ENCODE measurements at regions not wholly inside any gene's neighbourhood (a gene's known extent, or its start where the extent isn't known, plus 50 kb on each side); places are given as distances from the start of the nearest gene placed in this dataset.

DNA sequence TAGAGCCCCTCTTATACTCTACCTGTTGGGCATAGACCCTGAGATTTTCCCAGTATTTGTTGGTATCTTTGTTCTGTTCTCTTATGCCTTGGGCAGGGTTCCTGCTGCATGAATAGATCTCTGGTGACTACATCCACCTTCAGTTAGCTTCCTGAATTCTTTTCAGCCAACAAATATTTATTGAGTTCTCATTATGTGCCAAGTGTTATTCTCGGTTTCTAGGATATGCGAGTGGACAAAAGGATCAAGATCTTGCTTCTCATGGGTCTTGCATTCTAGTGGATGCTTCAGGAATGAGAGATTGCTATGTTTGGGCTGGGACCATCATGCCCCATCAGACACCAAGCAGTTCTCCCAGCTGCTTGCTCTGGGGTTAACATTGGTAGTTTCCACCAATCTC, 340.0 kb downstream of the METTL15 start (continued):
- TF ChIP-seq, protein P1, sequence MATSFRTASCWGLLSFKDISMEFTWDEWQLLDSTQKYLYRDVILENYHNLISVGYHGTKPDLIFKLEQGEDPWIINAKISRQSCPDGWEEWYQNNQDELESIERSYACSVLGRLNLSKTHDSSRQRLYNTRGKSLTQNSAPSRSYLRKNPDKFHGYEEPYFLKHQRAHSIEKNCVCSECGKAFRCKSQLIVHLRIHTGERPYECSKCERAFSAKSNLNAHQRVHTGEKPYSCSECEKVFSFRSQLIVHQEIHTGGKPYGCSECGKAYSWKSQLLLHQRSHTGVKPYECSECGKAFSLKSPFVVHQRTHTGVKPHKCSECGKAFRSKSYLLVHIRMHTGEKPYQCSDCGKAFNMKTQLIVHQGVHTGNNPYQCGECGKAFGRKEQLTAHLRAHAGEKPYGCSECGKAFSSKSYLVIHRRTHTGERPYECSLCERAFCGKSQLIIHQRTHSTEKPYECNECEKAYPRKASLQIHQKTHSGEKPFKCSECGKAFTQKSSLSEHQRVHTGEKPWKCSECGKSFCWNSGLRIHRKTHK (tag by site-specific recombination; IDR thresholded peaks at IDR 0.05): no peak
- TF ChIP-seq ZBTB48 (tag by site-specific recombination; IDR thresholded peaks at IDR 0.05): no peak
- TF ChIP-seq, protein P2, sequence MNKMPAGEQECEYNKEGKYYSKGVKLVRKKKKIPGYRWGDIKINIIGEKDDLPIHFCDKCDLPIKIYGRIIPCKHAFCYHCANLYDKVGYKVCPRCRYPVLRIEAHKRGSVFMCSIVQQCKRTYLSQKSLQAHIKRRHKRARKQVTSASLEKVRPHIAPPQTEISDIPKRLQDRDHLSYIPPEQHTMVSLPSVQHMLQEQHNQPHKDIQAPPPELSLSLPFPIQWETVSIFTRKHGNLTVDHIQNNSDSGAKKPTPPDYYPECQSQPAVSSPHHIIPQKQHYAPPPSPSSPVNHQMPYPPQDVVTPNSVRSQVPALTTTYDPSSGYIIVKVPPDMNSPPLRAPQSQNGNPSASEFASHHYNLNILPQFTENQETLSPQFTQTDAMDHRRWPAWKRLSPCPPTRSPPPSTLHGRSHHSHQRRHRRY (tag by site-specific recombination; IDR thresholded peaks at IDR 0.05): no peak
- TF ChIP-seq ZNF223 (tag by site-specific recombination; IDR thresholded peaks at IDR 0.05): no peak
- TF ChIP-seq ZNF792 (tag by site-specific recombination; IDR thresholded peaks at IDR 0.05): no peak
- TF ChIP-seq ZNF830 (tag by site-specific recombination; IDR thresholded peaks at IDR 0.05; ENCODE audit: low read depth): no peak
- TF ChIP-seq ZNF658 (tag by site-specific recombination; IDR thresholded peaks at IDR 0.05): no peak

DNA sequence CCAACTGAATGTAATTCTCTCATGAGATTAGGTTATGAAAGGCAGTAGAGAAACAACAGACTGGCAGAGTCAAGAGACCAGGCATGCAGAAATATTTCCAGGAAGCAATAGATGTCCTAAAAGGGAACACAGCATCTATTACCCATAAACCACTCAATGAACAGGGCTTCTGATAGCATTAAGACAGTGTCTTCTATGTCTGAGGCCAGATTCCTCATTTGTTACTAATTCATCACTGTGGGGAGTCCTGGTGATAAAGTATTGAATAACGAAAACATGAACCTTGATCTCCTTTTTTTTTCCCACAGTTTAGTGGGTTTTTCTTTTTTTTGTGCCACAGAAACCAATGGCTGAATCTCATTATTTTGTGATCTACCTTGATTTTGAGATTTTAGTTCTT, 339.0 kb downstream of the METTL15 start:
- no peak for TF ChIP-seq ZFP37 (tag by site-specific recombination; IDR thresholded peaks at IDR 0.05)
- no peak for TF ChIP-seq ZNF548 (tag by site-specific recombination; IDR thresholded peaks at IDR 0.05)
- TF ChIP-seq ZNF544 (tag by site-specific recombination; IDR thresholded peaks at IDR 0.05): no peak
- no peak for TF ChIP-seq SCRT2 (tag by site-specific recombination; IDR thresholded peaks at IDR 0.05)
- no peak for TF ChIP-seq ZNF433 (tag by site-specific recombination; IDR thresholded peaks at IDR 0.05; ENCODE audit: low read depth)
- TF ChIP-seq ZNF792 (tag by site-specific recombination; IDR thresholded peaks at IDR 0.05): no peak
- TF ChIP-seq ZNF626 (tag by site-specific recombination; IDR thresholded peaks at IDR 0.05): no peak
- TF ChIP-seq ZNF791 (tag by site-specific recombination; IDR thresholded peaks at IDR 0.05): no peak
- no peak for TF ChIP-seq WT1 (tag by site-specific recombination; IDR thresholded peaks at IDR 0.05)
- TF ChIP-seq KLF10 (tag by site-specific recombination; IDR thresholded peaks at IDR 0.05): no peak
- Histone ChIP-seq H3K36me3 (ENCODE audit: control insufficient read depth in 2 of 2, insufficient read depth in 1 of 2, low read length in 2 of 2) (no peaks in the 10 kb centered on the region), H3K27ac (ENCODE audit: extremely low read depth, low read depth, low read length) (no peak overlapping the region), H3K4me1 (ENCODE audit: control insufficient read depth, insufficient read depth, low read length) (no peaks in the 10 kb centered on the region), H3K4me3 (ENCODE audit: low read depth, low read length) (no peak overlapping the region), H3K9me3 (ENCODE audit: control insufficient read depth, insufficient read depth, low read depth, low read length) (no peaks in the 10 kb centered on the region)
- CTCF ChIA-PET: no interaction called here
- POLR2A ChIA-PET: no interaction called here

DNA sequence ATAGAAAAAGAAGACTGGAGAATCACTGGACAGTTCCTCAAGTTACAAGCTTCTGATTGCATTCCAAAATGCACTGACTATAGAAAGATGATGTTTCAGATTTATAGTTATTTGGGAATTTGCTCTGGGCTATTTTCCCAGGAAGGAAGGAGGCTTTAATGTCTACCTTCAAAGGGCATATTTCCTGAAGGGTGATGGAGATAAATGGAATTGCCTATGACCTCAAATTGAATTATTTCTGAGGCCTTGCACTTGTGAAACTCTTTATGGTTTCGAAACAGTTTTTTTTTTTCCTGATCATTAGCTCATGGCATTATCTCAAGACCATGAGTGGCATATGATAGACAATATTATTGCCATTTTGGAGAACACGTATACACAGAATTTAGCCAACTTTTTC, 333.9 kb downstream of the METTL15 start:
- no peak overlapping the region for H3K4me3 ChIP-seq (ENCODE audit: low read depth, low read length)
- TF ChIP-seq ZNF416 (tag by site-specific recombination; IDR thresholded peaks at IDR 0.05) (no peak), ZNF747 (tag by site-specific recombination; IDR thresholded peaks at IDR 0.05) (no peak), ZNF514 (tag by site-specific recombination; IDR thresholded peaks at IDR 0.05) (no peak)
- TF ChIP-seq, protein P3, sequence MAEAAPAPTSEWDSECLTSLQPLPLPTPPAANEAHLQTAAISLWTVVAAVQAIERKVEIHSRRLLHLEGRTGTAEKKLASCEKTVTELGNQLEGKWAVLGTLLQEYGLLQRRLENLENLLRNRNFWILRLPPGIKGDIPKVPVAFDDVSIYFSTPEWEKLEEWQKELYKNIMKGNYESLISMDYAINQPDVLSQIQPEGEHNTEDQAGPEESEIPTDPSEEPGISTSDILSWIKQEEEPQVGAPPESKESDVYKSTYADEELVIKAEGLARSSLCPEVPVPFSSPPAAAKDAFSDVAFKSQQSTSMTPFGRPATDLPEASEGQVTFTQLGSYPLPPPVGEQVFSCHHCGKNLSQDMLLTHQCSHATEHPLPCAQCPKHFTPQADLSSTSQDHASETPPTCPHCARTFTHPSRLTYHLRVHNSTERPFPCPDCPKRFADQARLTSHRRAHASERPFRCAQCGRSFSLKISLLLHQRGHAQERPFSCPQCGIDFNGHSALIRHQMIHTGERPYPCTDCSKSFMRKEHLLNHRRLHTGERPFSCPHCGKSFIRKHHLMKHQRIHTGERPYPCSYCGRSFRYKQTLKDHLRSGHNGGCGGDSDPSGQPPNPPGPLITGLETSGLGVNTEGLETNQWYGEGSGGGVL (tag by site-specific recombination; IDR thresholded peaks at IDR 0.05): no peak
- no peaks in the 10 kb centered on the region for H3K9me3 ChIP-seq (ENCODE audit: control insufficient read depth, insufficient read depth, low read depth, low read length)
- no peaks in the 10 kb centered on the region for H3K4me1 ChIP-seq (ENCODE audit: control insufficient read depth, insufficient read depth, low read length)
- CTCF ChIA-PET: interaction anchor here (0.6 kb wide), 1 partner anchor 745 kb away, joined by 5 read pairs; no protein-coding TSS in a partner anchor
- no peaks in the 10 kb centered on the region for H3K36me3 ChIP-seq (ENCODE audit: control insufficient read depth in 2 of 2, insufficient read depth in 1 of 2, low read length in 2 of 2)
- H3K27ac ChIP-seq (ENCODE audit: extremely low read depth, low read depth, low read length): no peak overlapping the region
- POLR2A ChIA-PET: no interaction called here
